Left ventricle myocardium inferior (tissue), 1 donor: ENCODE measurements at regions not wholly inside any gene's neighbourhood (a gene's known extent, or its start where the extent isn't known, plus 50 kb on each side); places are given as distances from the start of the nearest gene placed in this dataset.

Experiments
- DNase-seq: peaks from one replicate; pipeline ENCODE4 v3.0.0-alpha.2; 2020
- H3K27ac ChIP-seq: fragments of 200-600 bp; replicated peaks from 2 replicates; pipeline ENCODE4 v1.8.0; 2021
- H3K27me3 ChIP-seq: fragments of 200-600 bp; 2 replicates; pipeline ENCODE4 v1.8.0; 2021; ENCODE audit warnings: low read depth
- H3K36me3 ChIP-seq: fragments of 200-600 bp; 2 replicates; pipeline ENCODE4 v1.8.0; 2021
- H3K4me1 ChIP-seq: fragments of 200-600 bp; 2 replicates; pipeline ENCODE4 v1.8.0; 2021
- H3K4me3 ChIP-seq: fragments of 200-600 bp; 2 replicates; pipeline ENCODE4 v1.8.0; 2021; ENCODE audit warnings: mild to moderate bottlenecking, moderate library complexity
- H3K9me3 ChIP-seq: fragments of 200-600 bp; replicated peaks from 2 replicates; pipeline ENCODE4 v1.8.0; 2021
- intact Hi-C: fragments of 100-400 bp; cut with micrococcal nuclease; formaldehyde crosslinking; loops from one replicate; pipeline ENCODE4 v1.11.0; 2022
- TF ChIP-seq, protein P1 (sequence below): fragments of 200-600 bp; IDR thresholded peaks from 2 replicates; pipeline ENCODE4 v1.8.0; 2021; ENCODE audit warnings: antibody characterized with exemption, mild to moderate bottlenecking, borderline replicate concordance
- donor health status: DM: no; HTN: yes; CAD: no; lungs with severe emphysema.

DNA sequence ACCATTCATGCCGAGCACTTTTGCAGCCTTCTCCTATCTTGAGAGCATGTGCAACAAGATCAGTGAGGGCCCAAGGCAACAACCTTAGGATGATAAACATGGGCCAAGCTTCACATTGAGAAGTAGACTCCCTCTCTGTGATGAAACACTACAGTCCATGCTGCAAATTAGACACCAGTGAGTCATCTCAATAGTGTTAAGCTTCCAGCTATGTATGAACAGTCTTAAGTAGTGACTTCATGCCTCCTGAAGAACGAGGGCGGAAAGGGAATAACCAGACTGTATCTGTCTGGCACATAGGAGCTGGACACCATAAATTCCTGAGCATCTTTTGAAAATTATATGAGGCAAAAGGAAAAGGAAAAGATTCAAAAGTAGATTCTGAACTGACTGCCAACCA lies 309.9 kb upstream of the SLITRK1 start:
- no peak overlapping the region for H3K4me3 ChIP-seq
- H3K27ac ChIP-seq = no peak overlapping the region
- intact Hi-C loops = no loop called here
- H3K36me3 ChIP-seq = no peaks in the 10 kb centered on the region
- DNase-seq = no peak
- no peaks in the 10 kb centered on the region for H3K4me1 ChIP-seq
- TF ChIP-seq, protein P1, sequence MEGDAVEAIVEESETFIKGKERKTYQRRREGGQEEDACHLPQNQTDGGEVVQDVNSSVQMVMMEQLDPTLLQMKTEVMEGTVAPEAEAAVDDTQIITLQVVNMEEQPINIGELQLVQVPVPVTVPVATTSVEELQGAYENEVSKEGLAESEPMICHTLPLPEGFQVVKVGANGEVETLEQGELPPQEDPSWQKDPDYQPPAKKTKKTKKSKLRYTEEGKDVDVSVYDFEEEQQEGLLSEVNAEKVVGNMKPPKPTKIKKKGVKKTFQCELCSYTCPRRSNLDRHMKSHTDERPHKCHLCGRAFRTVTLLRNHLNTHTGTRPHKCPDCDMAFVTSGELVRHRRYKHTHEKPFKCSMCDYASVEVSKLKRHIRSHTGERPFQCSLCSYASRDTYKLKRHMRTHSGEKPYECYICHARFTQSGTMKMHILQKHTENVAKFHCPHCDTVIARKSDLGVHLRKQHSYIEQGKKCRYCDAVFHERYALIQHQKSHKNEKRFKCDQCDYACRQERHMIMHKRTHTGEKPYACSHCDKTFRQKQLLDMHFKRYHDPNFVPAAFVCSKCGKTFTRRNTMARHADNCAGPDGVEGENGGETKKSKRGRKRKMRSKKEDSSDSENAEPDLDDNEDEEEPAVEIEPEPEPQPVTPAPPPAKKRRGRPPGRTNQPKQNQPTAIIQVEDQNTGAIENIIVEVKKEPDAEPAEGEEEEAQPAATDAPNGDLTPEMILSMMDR = no peak
- no peaks in the 10 kb centered on the region for H3K27me3 ChIP-seq
- peaks cover 30% of the 10 kb centered on the region for H3K9me3 ChIP-seq

DNA sequence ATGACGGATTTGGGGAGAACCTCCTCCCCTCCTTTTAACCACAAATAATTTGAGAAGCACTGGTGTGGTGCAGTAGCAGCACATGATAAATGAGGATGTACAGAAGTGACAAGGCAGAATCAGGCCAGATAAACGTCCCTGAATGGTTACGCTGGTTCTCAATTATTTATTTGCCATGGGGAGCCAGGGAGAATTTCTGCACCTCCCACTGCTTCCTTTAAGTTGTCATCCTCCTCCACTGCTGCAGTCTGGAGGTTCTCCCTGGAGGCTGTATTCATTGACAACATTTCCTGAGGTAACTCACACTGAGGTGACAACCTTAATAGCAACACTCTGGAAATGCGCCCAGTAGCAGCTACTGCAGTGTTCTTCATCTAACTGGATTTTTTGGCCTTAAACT lies 308.9 kb upstream of the SLITRK1 start:
- Histone ChIP-seq H3K9me3 (peaks cover 21% of the 10 kb centered on the region), H3K36me3 (no peaks in the 10 kb centered on the region), H3K27me3 (no peaks in the 10 kb centered on the region), H3K27ac (no peak overlapping the region), H3K4me3 (no peak overlapping the region), H3K4me1 (no peaks in the 10 kb centered on the region)
- TF ChIP-seq, protein P1 = no peak
- intact Hi-C loops = no loop called here
- DNase-seq = no peak

DNA sequence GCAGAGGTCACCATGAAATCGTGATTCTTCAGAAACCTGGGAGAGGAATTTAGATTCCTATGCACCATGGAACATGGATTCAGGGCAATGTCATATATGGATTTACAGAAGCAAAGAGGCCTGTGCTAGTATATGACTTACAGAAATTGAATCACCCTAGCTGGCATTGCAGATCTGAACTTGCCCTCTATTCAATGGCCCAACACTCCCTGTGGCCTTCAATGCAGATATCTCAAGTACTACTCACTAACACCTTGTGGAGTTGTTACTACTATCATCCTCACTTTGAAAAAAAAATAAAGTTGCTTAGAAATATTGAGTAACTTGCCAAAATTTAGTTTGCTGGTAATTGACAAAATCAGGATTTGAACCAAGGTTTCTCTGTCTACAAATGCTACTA lies 305.4 kb upstream of the SLITRK1 start:
- Histone ChIP-seq H3K9me3 (peaks cover 12% of the 10 kb centered on the region), H3K36me3 (no peaks in the 10 kb centered on the region), H3K27me3 (no peaks in the 10 kb centered on the region), H3K4me3 (no peak overlapping the region), H3K4me1 (no peaks in the 10 kb centered on the region), H3K27ac (no peak overlapping the region)
- TF ChIP-seq, protein P1 = no peak
- no peak for DNase-seq
- intact Hi-C loops = no loop called here

DNA sequence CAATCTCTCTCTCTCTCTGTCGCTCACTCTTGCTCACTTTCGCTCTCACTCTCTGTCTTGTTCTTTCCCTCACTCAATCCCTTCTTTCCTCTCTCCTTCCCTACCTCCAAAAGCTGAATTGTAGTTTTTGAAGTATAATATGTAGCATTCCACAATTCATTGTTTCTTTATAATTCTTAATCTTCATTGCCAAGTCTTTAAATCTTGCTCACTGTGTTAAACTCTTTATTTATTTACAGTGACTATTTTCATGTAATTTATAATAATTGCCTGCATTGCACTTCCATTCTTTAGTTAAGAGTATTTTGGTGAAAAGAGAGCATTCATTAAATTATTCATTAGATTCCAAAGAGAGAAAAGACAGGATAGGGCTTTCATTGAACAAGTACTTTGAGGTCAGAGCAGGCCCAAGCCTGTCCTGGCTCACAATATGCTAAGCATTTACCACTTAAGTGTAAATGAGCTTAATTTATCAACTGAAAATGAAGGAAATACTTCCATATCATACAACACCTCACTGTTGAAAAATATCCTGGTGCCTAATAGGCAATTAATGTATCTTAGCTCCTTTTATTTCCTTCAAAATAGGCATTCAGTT lies 257.4 kb upstream of the SLITRK1 start:
- Histone ChIP-seq H3K27ac (no peak overlapping the region), H3K27me3 (no peaks in the 10 kb centered on the region), H3K4me3 (no peak overlapping the region), H3K9me3 (peaks cover 5% of the 10 kb centered on the region), H3K36me3 (no peaks in the 10 kb centered on the region), H3K4me1 (no peaks in the 10 kb centered on the region)
- TF ChIP-seq, protein P1 = no peak
- intact Hi-C loops = no loop called here
- DNase-seq = no peak

DNA sequence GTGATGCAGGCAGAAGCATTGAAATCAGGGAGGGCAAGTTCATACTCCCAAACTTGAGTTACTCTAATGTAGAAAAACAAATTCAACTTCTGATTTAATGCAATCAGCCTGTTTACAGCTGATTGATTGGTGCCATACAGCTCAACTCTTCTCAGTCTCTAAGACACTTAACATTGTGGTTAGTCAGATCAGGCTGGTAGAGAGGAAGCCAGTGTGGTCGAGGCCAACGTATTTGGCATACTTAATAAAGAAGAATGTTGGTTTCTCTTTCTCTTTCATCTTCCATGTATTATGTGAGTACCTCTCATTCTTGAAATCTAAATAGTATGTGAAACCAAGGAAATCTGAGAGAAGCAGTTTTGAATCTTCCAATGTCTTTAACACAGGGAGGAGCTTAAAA lies 255.0 kb upstream of the SLITRK1 start:
- no peak overlapping the region for H3K27ac ChIP-seq
- no peaks in the 10 kb centered on the region for H3K36me3 ChIP-seq
- intact Hi-C loops = no loop called here
- peaks cover 5% of the 10 kb centered on the region for H3K9me3 ChIP-seq
- H3K4me1 ChIP-seq = no peaks in the 10 kb centered on the region
- no peak overlapping the region for H3K4me3 ChIP-seq
- no peaks in the 10 kb centered on the region for H3K27me3 ChIP-seq
- no peak for DNase-seq
- TF ChIP-seq, protein P1 = no peak

DNA sequence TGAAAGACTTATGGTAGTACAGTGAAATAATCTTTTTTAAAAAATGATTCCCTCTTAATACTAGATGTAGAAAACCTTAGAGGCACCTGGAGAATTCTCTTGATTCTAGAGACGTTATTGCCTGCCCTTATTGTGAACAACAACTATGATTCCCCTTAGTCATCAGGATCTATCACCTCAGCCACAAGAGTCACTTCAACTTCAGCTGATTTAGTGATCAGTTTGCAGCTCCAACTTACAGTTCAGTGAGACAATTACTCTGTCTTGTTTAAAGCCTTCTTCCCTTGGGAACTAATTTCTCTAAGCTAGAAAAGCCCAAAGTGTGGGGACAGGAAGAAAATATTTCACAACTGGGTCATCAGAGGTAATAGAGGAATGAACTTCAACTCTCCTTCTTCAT lies 254.3 kb upstream of the SLITRK1 start:
- Histone ChIP-seq H3K9me3 (peaks cover 5% of the 10 kb centered on the region), H3K4me1 (no peaks in the 10 kb centered on the region), H3K27me3 (no peaks in the 10 kb centered on the region), H3K27ac (no peak overlapping the region), H3K36me3 (no peaks in the 10 kb centered on the region), H3K4me3 (no peak overlapping the region)
- TF ChIP-seq, protein P1 = no peak
- intact Hi-C loops = no loop called here
- DNase-seq = no peak
